ENCODE measurements at regions not wholly inside any gene's neighbourhood (a gene's known extent, or its start where the extent isn't known, plus 50 kb on each side); places are given as distances from the start of the nearest gene placed in this dataset.

GRCh38 chr1:221286399-221286798 is 407.2 kb downstream of the HLX start:
- no peak overlapping the region for H3K4me2 ChIP-seq (replicated peaks; ENCODE audit: extremely low read depth, low read length, poor library complexity, severe bottlenecking)
- DNase-seq, result no peak
- no peak overlapping the region for H3K4me3 ChIP-seq (replicated peaks in 1 of 3; ENCODE audit: low read depth in 2 of 3, low read length in 3 of 3)
- 82% methylated on average over 1 of the region's 1 CpG for WGBS (ENCODE audit: insufficient coverage)
- intact Hi-C loops (cut with micrococcal nuclease), result no loop called here
- no peak overlapping the region for H3K9ac ChIP-seq (ENCODE audit: insufficient read depth, low read length, poor library complexity, severe bottlenecking)
- H3K9me3 ChIP-seq (replicated peaks in 1 of 2; ENCODE audit: control insufficient read depth in 1 of 2, insufficient read depth in 1 of 2, low read length in 2 of 2), result no peaks in the 10 kb centered on the region
- no peaks in the 10 kb centered on the region for H3K79me2 ChIP-seq (ENCODE audit: insufficient read depth, low read length)
- H3K27ac ChIP-seq (ENCODE audit: low read depth in 1 of 2, low read length in 2 of 2), result no peak overlapping the region
- no peak overlapping the region for H2AFZ ChIP-seq (ENCODE audit: insufficient read depth, low read depth, low read length, poor library complexity, severe bottlenecking)
- Mint-ChIP-seq H3K4me3 (no peak overlapping the region), H3K27me3 (ENCODE audit: low read depth in 3 of 3) (peaks cover 0 to 4% (median 0%) of the 10 kb centered on the region in 3 donors), H3K4me1 (no peaks in the 10 kb centered on the region), H3K36me3 (no peaks in the 10 kb centered on the region), H3K9me3 (peaks cover 0 to 6% (median 2%) of the 10 kb centered on the region in 7 donors), H3K27ac (no peak overlapping the region)
- H3K4me1 ChIP-seq (ENCODE audit: control insufficient read depth in 1 of 2, insufficient read depth in 2 of 2, low read length in 2 of 2), result no peaks in the 10 kb centered on the region
- no peaks in the 10 kb centered on the region for H3K27me3 ChIP-seq (ENCODE audit: control insufficient read depth in 2 of 2, insufficient read depth in 2 of 2, low read length in 2 of 2)
- H4K20me1 ChIP-seq (ENCODE audit: insufficient read depth, low read length), result no peaks in the 10 kb centered on the region
- no peak for TF ChIP-seq CTCF (IDR thresholded peaks at IDR 0.05)
- H3K36me3 ChIP-seq (replicated peaks in 1 of 2; ENCODE audit: control insufficient read depth in 1 of 2, insufficient read depth in 2 of 2, low read length in 2 of 2), result no peaks in the 10 kb centered on the region

- Histone ChIP-seq H3K27ac (ENCODE audit: low read depth in 1 of 2, low read length in 2 of 2) (no peak overlapping the region), H3K9ac (ENCODE audit: insufficient read depth, low read length, poor library complexity, severe bottlenecking) (no peak overlapping the region), H4K20me1 (ENCODE audit: insufficient read depth, low read length) (no peaks in the 10 kb centered on the region), H3K4me3 (replicated peaks in 1 of 3; ENCODE audit: low read depth in 2 of 3, low read length in 3 of 3) (no peak overlapping the region), H3K4me2 (replicated peaks; ENCODE audit: extremely low read depth, low read length, poor library complexity, severe bottlenecking) (no peak overlapping the region), H3K27me3 (ENCODE audit: control insufficient read depth in 2 of 2, insufficient read depth in 2 of 2, low read length in 2 of 2) (no peaks in the 10 kb centered on the region), H3K79me2 (ENCODE audit: insufficient read depth, low read length) (no peaks in the 10 kb centered on the region), H3K9me3 (replicated peaks in 1 of 2; ENCODE audit: control insufficient read depth in 1 of 2, insufficient read depth in 1 of 2, low read length in 2 of 2) (no peaks in the 10 kb centered on the region), H2AFZ (ENCODE audit: insufficient read depth, low read depth, low read length, poor library complexity, severe bottlenecking) (no peak overlapping the region), H3K4me1 (ENCODE audit: control insufficient read depth in 1 of 2, insufficient read depth in 2 of 2, low read length in 2 of 2) (no peaks in the 10 kb centered on the region), H3K36me3 (replicated peaks in 1 of 2; ENCODE audit: control insufficient read depth in 1 of 2, insufficient read depth in 2 of 2, low read length in 2 of 2) (no peaks in the 10 kb centered on the region)
- no peak for DNase-seq
- peaks cover 0 to 3% (median 2%) of the 10 kb centered on the region in 3 donors for H3K27me3 Mint-ChIP-seq (ENCODE audit: low read depth in 3 of 3)
- no peak for TF ChIP-seq CTCF (IDR thresholded peaks at IDR 0.05)
- intact Hi-C loops (cut with micrococcal nuclease), result no loop called here
- no peaks in the 10 kb centered on the region for H3K4me1 Mint-ChIP-seq
- peaks cover 0 to 6% (median 2%) of the 10 kb centered on the region in 7 donors for H3K9me3 Mint-ChIP-seq
- no peak overlapping the region for H3K27ac Mint-ChIP-seq
- H3K36me3 Mint-ChIP-seq, result no peaks in the 10 kb centered on the region
- no peak overlapping the region for H3K4me3 Mint-ChIP-seq
- no CpG with 5 or more reads among the region's 2 CpGs for WGBS (ENCODE audit: insufficient coverage)
These were observed 409.9 kb downstream of the HLX start for GRCh38 chr1:221289103-221289502.

All from CD14-positive monocyte (primary cell).